Renal cortical epithelial cell (primary cell): ENCODE measurements at regions not wholly inside any gene's neighbourhood (a gene's known extent, or its start where the extent isn't known, plus 50 kb on each side); places are given as distances from the start of the nearest gene placed in this dataset.
A peak's percentile ranks its signal among the peaks of the same experiment; 100 is the strongest.

ENCODE experiments used
- DNase-seq: peaks from one replicate; pipeline ENCODE4 v3.0.0-alpha.2; 2011; ENCODE audit warnings: low read depth

GRCh38 chr1:208899438-208899837 lies 655.3 kb upstream of the PLXNA2 start:
- DNase-seq: no peak

DNA sequence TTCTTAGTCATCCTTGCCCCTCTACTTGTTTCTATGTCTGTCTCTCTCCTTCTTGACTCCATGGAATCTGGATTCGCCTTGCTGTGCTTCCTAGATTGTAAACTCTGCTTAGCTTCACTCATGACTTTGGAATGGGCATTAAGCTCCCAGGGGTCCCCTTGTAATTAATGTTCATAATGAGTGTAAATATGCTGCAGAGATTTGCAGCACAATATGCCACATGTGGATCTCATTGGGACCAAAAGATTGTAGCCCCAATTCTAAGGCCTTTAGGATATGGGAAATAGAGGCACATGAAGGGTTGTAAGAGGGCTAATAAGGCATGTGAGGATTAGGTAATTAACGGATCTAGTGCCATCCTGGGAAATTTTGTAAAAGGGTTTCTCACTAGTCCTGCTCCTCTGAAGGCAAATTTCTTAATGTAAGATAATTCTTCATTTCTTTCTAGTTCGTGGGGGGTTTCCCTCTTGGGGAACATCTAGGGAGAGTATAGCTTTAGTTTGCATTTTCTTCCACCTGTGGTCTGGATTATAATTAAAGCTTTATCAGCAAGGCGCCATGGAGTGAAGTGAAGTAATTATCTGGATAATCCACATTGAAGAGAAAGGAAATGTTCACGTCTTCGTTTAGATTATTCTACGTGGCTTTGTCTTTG lies 659.2 kb upstream of the PLXNA2 start:
- DNase-seq: no peak

- DNase-seq: no peak
Observed at GRCh38 chr1:208907790-208908189, 663.6 kb upstream of the PLXNA2 start.

DNA sequence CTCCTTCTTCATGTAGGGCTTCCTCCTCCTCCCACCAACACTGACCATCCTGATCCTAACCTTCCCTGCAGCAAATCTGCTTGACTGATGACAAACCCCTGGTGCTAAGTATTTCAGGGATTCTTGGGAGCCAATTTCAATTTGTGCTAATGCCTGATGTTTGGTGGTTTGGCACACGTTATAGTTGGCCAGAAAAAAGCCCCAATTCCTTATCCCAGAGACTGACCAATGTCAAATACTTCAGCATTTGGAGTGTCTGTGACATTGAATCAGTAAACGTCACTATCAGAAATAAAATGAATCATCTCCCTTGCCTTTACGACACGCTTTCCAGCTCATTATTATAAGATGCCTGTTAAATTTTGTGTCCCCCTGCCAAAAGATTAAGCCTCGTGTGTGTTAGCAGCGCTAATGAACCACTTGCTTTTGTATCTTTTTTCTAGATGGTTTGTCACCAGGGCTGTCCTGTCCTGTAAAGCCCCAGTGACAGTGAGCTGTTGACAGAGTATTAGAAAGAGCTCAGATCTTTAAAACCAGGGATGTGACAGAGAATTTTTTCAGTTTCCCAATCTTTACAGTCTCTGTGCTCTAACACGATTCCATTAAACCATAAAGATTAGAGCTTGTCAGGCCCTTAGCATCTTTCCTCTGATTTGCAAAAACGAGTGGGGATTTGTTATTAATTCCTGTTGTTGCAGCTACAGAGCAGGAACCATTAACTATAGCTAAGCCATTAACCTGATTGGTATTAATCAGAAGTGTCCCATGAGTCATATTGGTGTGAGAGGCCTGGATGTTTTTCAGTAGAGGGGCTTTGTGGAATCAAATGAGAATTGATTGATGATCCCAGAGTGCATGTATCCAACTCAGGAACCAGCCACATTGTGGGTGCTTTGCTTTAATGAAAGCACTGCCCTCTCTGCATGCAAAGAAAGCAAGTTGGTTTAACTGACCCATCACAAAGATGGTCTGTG lies 665.1 kb upstream of the PLXNA2 start:
- DNase-seq: no peak

GRCh38 chr1:208910161-208910560 lies 666.0 kb upstream of the PLXNA2 start:
- no peak for DNase-seq

GRCh38 chr1:208917281-208917680 lies 666.2 kb upstream of the CAMK1G start:
- DNase-seq: no peak

DNA sequence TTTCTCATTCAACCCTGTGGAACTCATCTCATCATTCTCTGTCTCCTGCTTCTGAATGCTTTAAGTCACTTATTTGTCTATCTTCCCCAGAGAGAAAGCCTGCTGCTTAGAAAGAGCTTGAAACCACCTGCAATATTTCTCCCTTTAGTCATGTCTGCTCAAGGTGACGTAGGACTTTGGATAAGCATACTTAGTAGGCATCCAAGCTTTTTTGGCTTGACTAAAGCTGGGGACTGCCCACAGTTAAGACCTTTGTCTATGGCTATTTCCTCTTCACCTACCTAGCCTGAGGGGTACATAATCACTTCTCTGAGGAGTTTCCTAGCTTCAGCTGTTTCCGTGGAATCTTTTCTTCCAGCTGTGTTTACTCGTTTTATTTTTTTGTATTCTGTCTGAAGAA lies 665.8 kb upstream of the CAMK1G start:
- peak; percentile 10 for DNase-seq

DNA sequence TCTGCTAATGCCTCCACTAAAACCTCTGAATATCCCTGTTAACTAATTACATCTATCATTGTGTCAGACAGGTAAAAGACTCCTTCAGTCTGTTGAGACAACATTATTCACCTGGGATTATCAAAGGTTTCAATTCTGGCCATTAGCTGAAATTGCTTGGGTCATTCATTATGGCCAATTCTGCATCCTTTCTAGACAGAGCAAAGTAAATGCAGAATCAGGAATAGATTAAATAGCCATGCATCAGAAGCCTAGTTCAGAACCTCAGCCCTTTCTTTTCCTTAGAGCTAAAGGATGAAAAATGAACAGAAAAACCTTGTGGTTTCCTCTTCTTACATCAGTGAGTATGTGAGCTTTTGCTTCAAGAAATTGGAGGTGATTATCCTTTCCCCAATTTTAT lies 665.4 kb upstream of the CAMK1G start:
- DNase-seq: no peak

DNA sequence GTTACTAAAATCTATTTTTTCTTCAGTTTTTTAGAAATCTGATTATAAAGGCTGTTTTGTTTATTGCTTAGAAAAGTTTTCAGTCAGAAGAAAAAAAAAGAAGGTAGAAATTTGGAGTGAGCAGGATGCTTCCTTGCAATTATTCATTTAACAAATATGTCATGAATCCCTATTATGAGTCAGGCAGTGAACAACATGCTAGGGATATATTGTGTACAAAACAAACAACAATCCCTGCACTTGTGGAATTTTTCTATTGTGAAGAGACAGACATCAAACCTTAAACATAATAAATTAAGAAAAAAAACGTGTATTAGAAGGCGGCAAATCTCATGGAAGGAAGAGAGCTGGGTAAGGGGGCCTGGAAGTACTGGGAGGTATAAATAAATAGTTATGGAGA lies 664.1 kb upstream of the CAMK1G start:
- DNase-seq: peak; percentile 47

GRCh38 chr1:208921259-208921658 lies 662.3 kb upstream of the CAMK1G start:
- DNase-seq: no peak

GRCh38 chr1:208923456-208923855 lies 660.1 kb upstream of the CAMK1G start:
- DNase-seq: no peak

- peak; percentile 39 for DNase-seq
Observed at GRCh38 chr1:208923946-208924720, 659.4 kb upstream of the CAMK1G start.

GRCh38 chr1:208924928-208925327 lies 658.6 kb upstream of the CAMK1G start:
- DNase-seq: no peak

GRCh38 chr1:208928349-208929010 lies 655.0 kb upstream of the CAMK1G start:
- DNase-seq: no peak

- no peak for DNase-seq
Observed at GRCh38 chr1:208929575-208929974, 653.9 kb upstream of the CAMK1G start.

DNA sequence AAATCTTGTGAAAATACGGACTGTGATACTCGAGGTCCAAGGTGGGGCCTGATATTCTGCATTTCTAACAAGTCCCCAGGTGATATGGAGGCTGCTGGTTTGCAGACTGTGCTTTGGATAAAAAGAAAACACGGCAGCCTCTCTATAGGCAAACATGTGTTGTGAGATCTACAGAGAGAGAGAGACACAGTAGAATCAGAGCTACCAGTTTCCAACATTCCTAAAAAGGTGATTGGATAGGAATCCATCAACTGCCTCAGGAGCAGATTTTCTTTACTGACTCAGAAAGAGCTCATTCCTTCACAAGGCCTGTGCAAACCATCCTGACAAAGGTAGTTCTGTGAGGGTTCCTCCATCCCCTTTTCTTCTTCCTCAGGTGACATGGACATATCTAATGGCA lies 651.6 kb upstream of the CAMK1G start:
- DNase-seq: no peak

- no peak for DNase-seq
Observed at GRCh38 chr1:208933984-208934525, 649.5 kb upstream of the CAMK1G start.

DNA sequence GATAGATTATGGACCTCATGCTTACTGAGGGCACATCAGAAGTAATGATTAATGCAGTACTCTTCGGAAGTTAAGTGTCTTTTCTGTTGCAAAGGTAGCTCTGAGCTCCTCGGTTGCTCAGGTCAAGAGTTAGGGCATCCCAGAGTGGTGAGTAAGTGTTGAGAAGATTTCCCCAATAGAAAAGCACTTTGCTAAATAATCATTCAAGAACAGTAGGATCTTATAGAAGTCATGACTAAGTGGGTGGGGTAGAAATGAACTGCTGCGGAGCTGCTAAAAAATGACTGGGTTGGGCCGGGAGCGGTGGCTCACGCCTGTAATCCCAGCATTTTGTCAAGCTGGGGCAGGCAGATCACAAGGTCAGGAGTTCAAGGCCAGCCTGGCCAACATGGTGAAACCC lies 648.6 kb upstream of the CAMK1G start:
- DNase-seq: no peak

DNA sequence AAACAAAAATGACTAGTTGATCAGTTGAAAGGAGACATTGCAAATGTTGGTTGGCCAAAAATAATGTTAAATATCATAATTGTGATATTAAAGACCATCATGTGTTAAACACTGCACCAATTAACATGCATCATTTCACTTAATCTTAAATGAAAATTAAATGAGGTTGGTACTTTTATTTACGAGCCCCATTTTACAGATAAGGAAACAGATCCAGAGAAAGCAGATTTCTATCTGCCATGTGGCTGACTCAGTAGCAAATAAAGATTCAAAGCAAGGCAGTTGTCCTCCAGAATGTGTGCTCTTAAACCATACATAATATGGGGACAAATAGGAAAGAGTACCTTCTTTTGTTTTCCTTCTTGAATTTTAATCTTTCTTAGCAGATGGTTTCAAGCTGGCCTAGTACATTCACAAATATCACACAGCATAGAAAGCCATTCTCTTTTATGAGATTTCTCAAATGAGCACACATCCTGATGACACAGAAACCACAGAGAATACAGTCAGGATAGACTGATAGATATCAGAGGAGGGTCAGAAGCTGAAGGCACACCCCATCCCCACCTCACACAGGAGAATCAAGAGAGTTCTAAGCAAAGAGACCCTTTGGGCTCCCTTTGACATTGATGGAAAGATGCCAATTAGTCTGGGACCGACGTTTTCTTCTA lies 647.9 kb upstream of the CAMK1G start:
- no peak for DNase-seq

GRCh38 chr1:208939537-208940085 lies 643.9 kb upstream of the CAMK1G start:
- no peak for DNase-seq
